DOHH2 (cell line): ENCODE measurements at regions not wholly inside any gene's neighbourhood (a gene's known extent, or its start where the extent isn't known, plus 50 kb on each side); places are given as distances from the start of the nearest gene placed in this dataset.

Source experiments
- H3F3A ChIP-seq: fragments of 200-600 bp; sonication (generic), shearing (Covaris generic); 2 replicates; pipeline ENCODE4 v1.6.0; 2016; ENCODE audit warnings: antibody characterized with exemption, mild to moderate bottlenecking; ENCODE audit not compliant: control insufficient read depth, insufficient read depth
- H3K27ac ChIP-seq: fragments of 200-600 bp; sonication (generic); 2 replicates; pipeline ENCODE4 v1.5.1; 2014; ENCODE audit warnings: low read depth, mild to moderate bottlenecking, low read length, moderate library complexity
- H3K27me3 ChIP-seq: fragments of 200-600 bp; sonication (generic); 2 replicates; pipeline ENCODE4 v1.6.1; 2014; ENCODE audit warnings: mild to moderate bottlenecking, low read length, mixed read lengths; ENCODE audit not compliant: control insufficient read depth
- H3K36me3 ChIP-seq: fragments of 200-600 bp; sonication (generic); 2 replicates; pipeline ENCODE4 v1.6.1; 2014; ENCODE audit warnings: mild to moderate bottlenecking, low read length, moderate library complexity, mixed read lengths; ENCODE audit not compliant: control insufficient read depth
- H3K4me1 ChIP-seq: fragments of 200-600 bp; sonication (generic); 2 replicates; pipeline ENCODE4 v1.6.1; 2014; ENCODE audit warnings: mild to moderate bottlenecking, low read length, mixed read lengths; ENCODE audit not compliant: control insufficient read depth
- H3K4me2 ChIP-seq: fragments of 200-600 bp; sonication (generic); 2 replicates; pipeline ENCODE4 v1.6.0; 2014; ENCODE audit warnings: mild to moderate bottlenecking, low read length, moderate library complexity
- H3K4me3 ChIP-seq: fragments of 200-600 bp; sonication (generic); 2 replicates; pipeline ENCODE4 v1.5.1; 2014; ENCODE audit warnings: mild to moderate bottlenecking, low read length, mixed read lengths
- H3K79me2 ChIP-seq: fragments of 200-600 bp; sonication (generic); 2 replicates; pipeline ENCODE4 v1.6.1; 2014; ENCODE audit warnings: mild to moderate bottlenecking, low read length, mixed read lengths; ENCODE audit not compliant: control insufficient read depth
- H3K9me2 ChIP-seq: fragments of 200-600 bp; sonication (generic); replicated peaks from 2 replicates; pipeline ENCODE4 v1.6.1; 2014; ENCODE audit warnings: mild to moderate bottlenecking, low read length, mixed read lengths; ENCODE audit not compliant: control insufficient read depth
- H3K9me3 ChIP-seq: fragments of 200-600 bp; sonication (generic); 2 replicates; pipeline ENCODE4 v1.6.1; 2014; ENCODE audit warnings: antibody characterized with exemption, low read length, mixed read lengths; ENCODE audit not compliant: control insufficient read depth, insufficient read depth
- H4K20me1 ChIP-seq: fragments of 200-600 bp; sonication (generic); 2 replicates; pipeline ENCODE4 v1.6.0; 2014; ENCODE audit warnings: low read depth, mild to moderate bottlenecking, antibody characterized with exemption, low read length, moderate library complexity; ENCODE audit not compliant: control insufficient read depth, insufficient read depth
- EZH2phosphoT487 ChIP-seq: fragments of 200-600 bp; sonication (generic); IDR thresholded peaks from 2 replicates; pipeline ENCODE4 v1.6.1; 2017; ENCODE audit warnings: borderline replicate concordance, mild to moderate bottlenecking, antibody characterized with exemption, low read length, moderate library complexity, mixed read lengths
- TF ChIP-seq, protein P1 (sequence below): fragments of 200-600 bp; sonication (generic); IDR thresholded peaks from one replicate; pipeline ENCODE4 v1.5.1; 2014; ENCODE audit warnings: antibody characterized with exemption, mild to moderate bottlenecking, low read depth, low read length; ENCODE audit not compliant: poor library complexity, severe bottlenecking

DNA sequence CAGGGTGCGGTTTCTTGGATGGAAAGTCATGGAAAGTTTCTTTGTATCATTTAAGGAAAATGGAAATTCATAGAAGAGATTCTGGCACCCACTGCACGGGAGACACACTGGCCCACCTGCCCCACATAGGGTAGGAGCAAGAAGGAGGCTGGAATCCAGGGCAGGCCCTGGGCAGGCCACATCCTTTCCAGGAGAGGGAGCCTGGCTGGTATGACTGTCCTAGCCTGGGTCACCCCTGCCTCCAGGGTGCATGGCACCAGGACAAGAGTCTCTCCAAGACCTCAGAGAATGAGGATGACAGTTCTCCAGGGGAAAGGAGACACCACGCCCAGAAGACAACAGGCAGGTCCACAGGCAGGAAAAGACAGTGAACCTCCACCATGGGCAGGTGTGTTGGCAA, 297.2 kb downstream of the TCERG1L start:
- TF ChIP-seq, protein P1, sequence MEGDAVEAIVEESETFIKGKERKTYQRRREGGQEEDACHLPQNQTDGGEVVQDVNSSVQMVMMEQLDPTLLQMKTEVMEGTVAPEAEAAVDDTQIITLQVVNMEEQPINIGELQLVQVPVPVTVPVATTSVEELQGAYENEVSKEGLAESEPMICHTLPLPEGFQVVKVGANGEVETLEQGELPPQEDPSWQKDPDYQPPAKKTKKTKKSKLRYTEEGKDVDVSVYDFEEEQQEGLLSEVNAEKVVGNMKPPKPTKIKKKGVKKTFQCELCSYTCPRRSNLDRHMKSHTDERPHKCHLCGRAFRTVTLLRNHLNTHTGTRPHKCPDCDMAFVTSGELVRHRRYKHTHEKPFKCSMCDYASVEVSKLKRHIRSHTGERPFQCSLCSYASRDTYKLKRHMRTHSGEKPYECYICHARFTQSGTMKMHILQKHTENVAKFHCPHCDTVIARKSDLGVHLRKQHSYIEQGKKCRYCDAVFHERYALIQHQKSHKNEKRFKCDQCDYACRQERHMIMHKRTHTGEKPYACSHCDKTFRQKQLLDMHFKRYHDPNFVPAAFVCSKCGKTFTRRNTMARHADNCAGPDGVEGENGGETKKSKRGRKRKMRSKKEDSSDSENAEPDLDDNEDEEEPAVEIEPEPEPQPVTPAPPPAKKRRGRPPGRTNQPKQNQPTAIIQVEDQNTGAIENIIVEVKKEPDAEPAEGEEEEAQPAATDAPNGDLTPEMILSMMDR: no peak
- TF ChIP-seq EZH2phosphoT487: no peak
- Histone ChIP-seq H3K4me2 (no peak overlapping the region), H3K9me2 (no peaks in the 10 kb centered on the region), H3K4me3 (no peak overlapping the region), H3K9me3 (no peaks in the 10 kb centered on the region), H3F3A (no peaks in the 10 kb centered on the region), H3K27ac (no peak overlapping the region), H3K27me3 (no peaks in the 10 kb centered on the region), H3K79me2 (no peaks in the 10 kb centered on the region), H3K36me3 (no peaks in the 10 kb centered on the region), H4K20me1 (no peaks in the 10 kb centered on the region), H3K4me1 (no peaks in the 10 kb centered on the region)

- TF ChIP-seq, protein P1: no peak
- no peak overlapping the region for H3K4me2 ChIP-seq
- no peaks in the 10 kb centered on the region for H3K9me2 ChIP-seq
- no peaks in the 10 kb centered on the region for H3K4me1 ChIP-seq
- no peaks in the 10 kb centered on the region for H3K36me3 ChIP-seq
- H3K4me3 ChIP-seq: no peak overlapping the region
- no peaks in the 10 kb centered on the region for H4K20me1 ChIP-seq
- no peaks in the 10 kb centered on the region for H3K27me3 ChIP-seq
- H3K9me3 ChIP-seq: no peaks in the 10 kb centered on the region
- H3F3A ChIP-seq: no peaks in the 10 kb centered on the region
- H3K27ac ChIP-seq: no peak overlapping the region
- no peaks in the 10 kb centered on the region for H3K79me2 ChIP-seq
Measured at GRCh38 chr10:131015271-131015670, 296.2 kb downstream of the TCERG1L start.

- H3K9me2 ChIP-seq: no peaks in the 10 kb centered on the region
- TF ChIP-seq, protein P1: no peak
- no peak for TF ChIP-seq EZH2phosphoT487
- no peak overlapping the region for H3K4me3 ChIP-seq
- H3K4me2 ChIP-seq: no peak overlapping the region
- no peaks in the 10 kb centered on the region for H3K4me1 ChIP-seq
- H3K27ac ChIP-seq: no peak overlapping the region
- no peaks in the 10 kb centered on the region for H3K9me3 ChIP-seq
- H3K36me3 ChIP-seq: no peaks in the 10 kb centered on the region
- H3K79me2 ChIP-seq: no peaks in the 10 kb centered on the region
- no peaks in the 10 kb centered on the region for H3F3A ChIP-seq
- H3K27me3 ChIP-seq: no peaks in the 10 kb centered on the region
- no peaks in the 10 kb centered on the region for H4K20me1 ChIP-seq
Measured at GRCh38 chr10:131016556-131016955, 295.0 kb downstream of the TCERG1L start.
